ENCODE measurements at regions not wholly inside any gene's neighbourhood (a gene's known extent, or its start where the extent isn't known, plus 50 kb on each side); places are given as distances from the start of the nearest gene placed in this dataset.

- TF ChIP-seq CTCF (IDR thresholded peaks at IDR 0.05) = no peak
- Histone ChIP-seq H3K27me3 (ENCODE audit: control insufficient read depth in 1 of 2, insufficient read depth in 2 of 2, low read length in 2 of 2) (peaks cover 0 to 3% of the 10 kb centered on the region in 2 experiments), H3K36me3 (ENCODE audit: insufficient read depth, low read length) (no peaks in the 10 kb centered on the region), H3K27ac (ENCODE audit: low read depth in 1 of 2, low read length in 2 of 2) (no peak overlapping the region), H3K9me3 (ENCODE audit: control insufficient read depth in 1 of 2, insufficient read depth in 1 of 2, low read length in 2 of 2) (no peaks in the 10 kb centered on the region), H3K4me3 (ENCODE audit: low read length) (no peak overlapping the region), H3K4me1 (ENCODE audit: insufficient read depth, low read length) (no peaks in the 10 kb centered on the region)
- no peaks in the 10 kb centered on the region for H3K9me3 Mint-ChIP-seq
- POLR2A ChIA-PET = no interaction called here
- intact Hi-C loops (cut with DNase I, micrococcal nuclease) = no loop called here
- DNase-seq (no peak), ATAC-seq (ENCODE audit: poor library complexity) (no peak)
- H3K27ac Mint-ChIP-seq = no peak overlapping the region
- H3K27me3 Mint-ChIP-seq = peaks cover 3% of the 10 kb centered on the region
- H3K36me3 Mint-ChIP-seq (ENCODE audit: low read depth) = no peaks in the 10 kb centered on the region
- no peaks in the 10 kb centered on the region for H3K4me1 Mint-ChIP-seq (ENCODE audit: low read depth)
- CTCF ChIA-PET = no interaction called here
- no peak overlapping the region for H3K4me3 Mint-ChIP-seq
Measured at GRCh38 chr20:4455301-4455701, 206.2 kb upstream of the ADRA1D start.

GRCh38 chr20:4454111-4454510 lies 205.0 kb upstream of the ADRA1D start:
- no peaks in the 10 kb centered on the region for H3K36me3 ChIP-seq (ENCODE audit: insufficient read depth, low read length)
- intact Hi-C loops (cut with DNase I, micrococcal nuclease) = no loop called here
- no peak overlapping the region for H3K4me3 ChIP-seq (ENCODE audit: low read length)
- ChIA-PET CTCF (no interaction called here), POLR2A (no interaction called here)
- no peaks in the 10 kb centered on the region for H3K4me1 ChIP-seq (ENCODE audit: insufficient read depth, low read length)
- Mint-ChIP-seq H3K36me3 (ENCODE audit: low read depth) (no peaks in the 10 kb centered on the region), H3K27ac (no peak overlapping the region), H3K4me1 (ENCODE audit: low read depth) (no peaks in the 10 kb centered on the region), H3K27me3 (peaks cover 3% of the 10 kb centered on the region), H3K4me3 (no peak overlapping the region), H3K9me3 (no peaks in the 10 kb centered on the region)
- ATAC-seq (ENCODE audit: poor library complexity) (no peak), DNase-seq (no peak)
- H3K27me3 ChIP-seq (ENCODE audit: control insufficient read depth in 1 of 2, insufficient read depth in 2 of 2, low read length in 2 of 2) = peaks cover 0 to 3% of the 10 kb centered on the region in 2 experiments
- no peak overlapping the region for H3K27ac ChIP-seq (ENCODE audit: low read depth in 1 of 2, low read length in 2 of 2)
- no peaks in the 10 kb centered on the region for H3K9me3 ChIP-seq (ENCODE audit: control insufficient read depth in 1 of 2, insufficient read depth in 1 of 2, low read length in 2 of 2)
- no peak for TF ChIP-seq CTCF (IDR thresholded peaks at IDR 0.05)

GRCh38 chr20:4453359-4453758 lies 204.3 kb upstream of the ADRA1D start:
- no peak overlapping the region for H3K27ac ChIP-seq (ENCODE audit: low read depth in 1 of 2, low read length in 2 of 2)
- ATAC-seq (ENCODE audit: poor library complexity) = no peak
- CTCF ChIA-PET = no interaction called here
- H3K27ac Mint-ChIP-seq = no peak overlapping the region
- POLR2A ChIA-PET = no interaction called here
- H3K9me3 Mint-ChIP-seq = no peaks in the 10 kb centered on the region
- H3K4me3 ChIP-seq (ENCODE audit: low read length) = no peak overlapping the region
- peaks cover 0 to 3% of the 10 kb centered on the region in 2 experiments for H3K27me3 ChIP-seq (ENCODE audit: control insufficient read depth in 1 of 2, insufficient read depth in 2 of 2, low read length in 2 of 2)
- H3K4me1 ChIP-seq (ENCODE audit: insufficient read depth, low read length) = no peaks in the 10 kb centered on the region
- no peak overlapping the region for H3K4me3 Mint-ChIP-seq
- no peak for DNase-seq
- H3K36me3 ChIP-seq (ENCODE audit: insufficient read depth, low read length) = no peaks in the 10 kb centered on the region
- no peaks in the 10 kb centered on the region for H3K4me1 Mint-ChIP-seq (ENCODE audit: low read depth)
- H3K36me3 Mint-ChIP-seq (ENCODE audit: low read depth) = no peaks in the 10 kb centered on the region
- intact Hi-C loops (cut with DNase I, micrococcal nuclease) = no loop called here
- H3K27me3 Mint-ChIP-seq = peaks cover 3% of the 10 kb centered on the region
- H3K9me3 ChIP-seq (ENCODE audit: control insufficient read depth in 1 of 2, insufficient read depth in 1 of 2, low read length in 2 of 2) = no peaks in the 10 kb centered on the region
- TF ChIP-seq CTCF (IDR thresholded peaks at IDR 0.05) = no peak
